GM21390 (cell line): ENCODE measurements at regions not wholly inside any gene's neighbourhood (a gene's known extent, or its start where the extent isn't known, plus 50 kb on each side); places are given as distances from the start of the nearest gene placed in this dataset.

Experiments used
- ATAC-seq: cut with Tn5 transposase; IDR thresholded peaks from one replicate; pipeline ENCODE4 v1.9.1; 2021; ENCODE audit not compliant: unreplicated experiment

DNA sequence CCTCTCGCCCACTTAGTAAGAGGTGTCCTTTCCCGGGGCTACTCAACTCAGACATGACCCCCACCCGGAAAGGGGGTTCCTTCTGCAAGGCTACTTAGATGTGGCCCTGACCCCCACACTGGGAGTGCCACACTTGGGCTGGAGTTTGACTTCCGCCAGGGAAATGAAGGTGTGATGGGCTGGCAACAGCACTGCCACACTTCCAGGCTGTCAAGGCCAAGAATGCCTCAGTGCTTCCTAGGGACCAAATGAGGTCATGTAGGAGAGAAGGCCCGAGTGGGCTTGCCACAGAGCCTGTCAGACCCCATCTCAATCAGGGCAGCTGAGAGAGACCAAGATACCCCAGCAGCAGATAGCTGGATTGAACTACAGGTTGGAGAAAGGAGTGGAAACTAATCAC lies 55.5 kb downstream of the DRD1 start:
- ATAC-seq, result no peak

DNA sequence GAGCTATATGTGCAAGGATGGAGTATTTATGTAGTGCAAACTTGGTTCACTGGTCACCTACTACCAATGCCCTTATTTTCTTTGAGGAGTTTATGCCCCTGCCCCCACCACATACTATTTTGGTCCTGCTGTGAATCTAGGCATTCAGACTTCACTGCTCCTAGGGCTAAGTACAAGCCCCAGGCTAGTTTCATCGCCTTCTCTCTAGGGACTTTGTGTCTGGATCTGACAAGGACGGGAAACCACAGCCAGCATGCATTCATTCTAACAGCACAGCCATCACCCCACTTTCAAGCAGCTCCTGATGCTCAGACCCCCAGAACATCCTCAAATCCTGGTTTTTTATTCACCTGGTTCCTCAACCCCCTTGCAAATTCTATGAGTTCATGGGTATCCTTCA lies 56.8 kb downstream of the DRD1 start:
- ATAC-seq, result no peak

DNA sequence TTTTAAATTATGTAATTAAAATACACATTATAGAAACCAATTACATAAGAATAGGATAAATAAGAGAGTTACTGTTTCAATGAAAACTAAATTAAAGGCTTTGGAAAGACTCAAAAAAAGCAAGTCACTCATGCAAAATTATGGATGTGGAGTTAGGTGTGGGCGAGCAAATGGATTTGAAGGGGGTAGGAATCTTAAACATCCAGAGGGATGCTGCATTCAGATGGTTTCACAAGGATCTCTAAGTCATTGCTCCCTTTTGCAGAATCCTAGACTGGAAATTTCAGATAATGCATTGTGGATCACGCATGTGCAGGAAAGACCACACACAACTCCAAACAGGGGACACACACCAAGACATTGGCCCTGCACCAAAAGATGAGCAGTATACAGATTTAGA lies 57.5 kb downstream of the DRD1 start:
- no peak for ATAC-seq

DNA sequence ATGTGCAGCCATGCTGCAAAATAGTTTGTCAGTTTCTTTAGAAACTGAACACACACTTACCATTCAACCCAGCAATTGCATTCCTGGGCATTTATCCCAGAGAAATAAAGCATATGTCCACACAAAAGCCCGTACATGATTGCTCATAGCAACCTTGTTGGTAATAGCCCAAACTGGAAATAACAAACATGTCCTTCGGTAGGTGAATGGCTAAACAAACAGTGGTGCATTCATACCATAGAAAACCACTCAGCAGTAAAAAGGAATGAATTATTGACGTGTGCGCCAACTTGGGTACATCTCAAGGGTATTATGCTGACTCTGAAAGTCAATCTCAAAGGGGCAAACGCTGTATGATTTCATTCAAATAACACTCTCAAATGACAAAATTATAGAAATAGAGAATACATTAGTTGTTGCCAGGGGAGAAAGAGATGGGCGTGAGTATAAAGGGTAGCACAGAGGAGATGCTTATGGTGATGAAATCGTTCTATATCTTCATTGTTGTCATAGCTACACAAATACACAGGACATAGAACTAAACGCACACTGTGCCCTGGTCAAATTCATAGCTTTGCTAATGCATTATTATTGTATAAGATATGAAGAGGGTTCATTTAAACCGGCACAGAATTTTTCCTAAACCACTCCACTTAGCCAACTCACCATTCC lies 58.2 kb downstream of the DRD1 start:
- no peak for ATAC-seq

DNA sequence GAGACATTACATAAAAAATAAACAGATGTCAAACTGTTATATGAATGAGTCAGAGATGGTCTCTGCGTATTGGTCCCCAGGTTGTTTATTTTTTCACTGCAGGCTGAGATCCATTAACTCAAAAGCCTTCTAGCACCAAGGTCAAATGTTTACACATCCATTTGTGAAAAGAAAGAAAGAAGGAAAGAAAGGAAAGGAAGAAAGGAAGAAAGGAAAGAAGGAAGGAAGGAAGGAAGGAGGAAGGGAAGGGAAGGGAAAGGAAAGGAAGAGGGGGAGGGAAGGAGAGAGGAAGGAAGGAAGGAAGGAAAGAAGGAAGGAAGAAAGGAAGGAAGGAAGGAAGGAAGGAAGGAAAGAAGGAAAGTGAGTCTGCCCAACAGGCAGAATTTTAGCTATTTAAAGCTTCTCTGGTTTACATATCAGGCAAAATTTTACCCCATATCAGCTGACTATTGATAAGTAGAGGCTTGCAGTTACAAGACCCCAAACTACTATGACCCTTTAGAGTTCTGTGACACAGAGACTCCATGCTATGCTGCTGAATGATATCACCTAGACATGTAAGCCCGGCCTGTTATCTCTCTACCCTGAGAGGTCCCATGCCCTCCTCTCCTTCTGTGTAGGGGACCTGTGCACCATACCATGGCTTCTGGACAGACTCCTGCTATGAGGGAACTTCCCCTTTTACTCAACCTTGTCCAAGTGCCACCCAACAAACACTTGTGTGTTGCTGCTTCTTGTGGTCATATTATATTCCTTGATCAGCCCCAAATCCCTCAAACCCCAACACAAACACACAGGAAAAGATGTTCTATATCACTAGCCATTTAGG lies 59.0 kb downstream of the DRD1 start:
- ATAC-seq, result no peak

DNA sequence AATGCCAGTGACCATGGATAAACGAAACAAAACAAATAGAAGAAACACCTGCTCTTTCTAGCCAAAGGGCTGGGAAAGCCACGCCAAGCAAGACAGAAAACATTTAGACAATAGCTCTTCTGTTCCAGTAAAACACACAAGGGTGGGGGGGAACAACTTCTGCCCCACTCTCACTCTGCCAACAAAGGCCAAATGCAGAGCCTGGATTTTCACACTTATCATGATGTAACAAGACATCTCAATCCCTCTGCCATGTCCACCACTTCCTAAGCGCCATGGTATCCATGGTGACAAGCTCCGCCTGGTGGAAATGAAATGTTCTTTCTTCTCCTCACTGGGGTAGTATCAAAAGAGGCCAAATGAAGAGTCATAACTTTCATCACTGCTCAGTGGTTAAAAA lies 60.6 kb downstream of the DRD1 start:
- ATAC-seq, result no peak

DNA sequence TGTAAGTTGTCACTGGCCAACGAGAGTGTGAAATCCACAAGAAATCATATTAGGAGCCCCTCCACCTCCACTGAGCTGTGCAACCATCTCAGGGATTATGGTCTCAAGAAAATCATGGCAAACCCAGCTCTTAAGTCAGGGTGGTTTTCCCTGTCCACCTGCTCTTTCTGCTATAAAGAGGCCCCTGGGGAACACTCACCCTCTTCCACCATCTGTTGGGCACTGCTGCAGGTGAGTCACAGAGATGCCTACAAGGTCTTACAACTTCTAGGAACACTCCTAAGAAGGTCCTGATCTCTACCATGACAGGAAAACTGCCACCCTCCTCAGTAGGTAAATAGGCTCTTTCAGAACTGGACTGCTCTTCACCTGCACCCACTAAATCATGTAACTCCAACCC lies 61.8 kb downstream of the DRD1 start:
- ATAC-seq, result no peak

DNA sequence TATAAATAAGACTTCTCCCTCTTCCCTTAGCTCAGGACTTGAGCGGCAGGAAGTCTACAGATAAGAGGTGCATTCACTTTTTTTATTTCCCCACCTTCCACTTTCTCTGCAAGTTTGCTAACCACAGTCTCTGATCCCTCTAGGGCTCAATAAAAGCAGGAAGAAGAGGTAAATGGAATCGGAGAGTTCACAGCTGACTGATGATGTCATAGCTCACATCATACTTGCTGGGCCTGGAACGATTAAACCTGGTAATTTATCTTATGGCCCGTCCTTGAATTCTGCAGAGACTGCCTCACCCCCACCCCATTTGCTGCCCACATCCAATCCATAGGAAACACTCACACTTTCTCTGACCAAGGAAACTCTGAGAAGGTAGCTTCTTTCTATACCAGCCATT lies 62.9 kb downstream of the DRD1 start:
- ATAC-seq, result no peak

DNA sequence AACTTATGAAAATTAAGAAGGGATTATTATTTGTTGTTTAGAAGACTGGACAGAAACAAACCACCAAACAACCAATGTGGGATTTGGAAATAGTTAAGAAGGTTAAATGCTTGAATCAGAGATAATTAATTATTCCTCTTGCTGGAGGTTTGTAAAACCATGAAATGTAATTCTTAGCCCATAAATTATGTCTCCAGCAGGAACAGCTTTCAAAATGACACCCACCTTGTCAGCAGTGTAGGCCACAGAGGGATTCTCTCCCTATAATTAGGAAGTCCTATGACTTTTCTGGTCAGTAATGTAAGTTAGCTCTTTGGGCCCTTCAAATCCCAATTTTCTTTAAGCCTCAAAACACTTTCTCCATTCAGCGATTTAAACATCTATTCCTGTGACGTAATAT lies 63.3 kb downstream of the DRD1 start:
- ATAC-seq, result no peak

DNA sequence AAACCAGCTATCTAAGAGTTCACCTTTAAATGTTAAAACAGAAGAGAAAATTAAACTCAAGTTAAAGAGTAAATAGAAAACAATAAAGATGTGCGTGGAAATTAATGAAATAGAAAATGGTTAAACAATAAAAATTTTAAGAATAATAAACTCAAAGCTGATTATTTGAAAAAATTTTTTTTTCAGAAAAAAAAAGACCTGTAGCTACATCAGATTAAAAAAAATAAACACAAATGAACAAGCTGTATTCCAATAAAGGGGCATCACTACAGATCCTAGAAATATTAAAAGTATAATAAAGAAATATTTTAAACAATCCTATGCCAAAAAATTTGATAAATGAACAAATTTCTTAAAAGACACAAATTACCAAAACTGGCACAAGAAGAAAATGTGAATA lies 64.1 kb downstream of the DRD1 start:
- ATAC-seq, result no peak

DNA sequence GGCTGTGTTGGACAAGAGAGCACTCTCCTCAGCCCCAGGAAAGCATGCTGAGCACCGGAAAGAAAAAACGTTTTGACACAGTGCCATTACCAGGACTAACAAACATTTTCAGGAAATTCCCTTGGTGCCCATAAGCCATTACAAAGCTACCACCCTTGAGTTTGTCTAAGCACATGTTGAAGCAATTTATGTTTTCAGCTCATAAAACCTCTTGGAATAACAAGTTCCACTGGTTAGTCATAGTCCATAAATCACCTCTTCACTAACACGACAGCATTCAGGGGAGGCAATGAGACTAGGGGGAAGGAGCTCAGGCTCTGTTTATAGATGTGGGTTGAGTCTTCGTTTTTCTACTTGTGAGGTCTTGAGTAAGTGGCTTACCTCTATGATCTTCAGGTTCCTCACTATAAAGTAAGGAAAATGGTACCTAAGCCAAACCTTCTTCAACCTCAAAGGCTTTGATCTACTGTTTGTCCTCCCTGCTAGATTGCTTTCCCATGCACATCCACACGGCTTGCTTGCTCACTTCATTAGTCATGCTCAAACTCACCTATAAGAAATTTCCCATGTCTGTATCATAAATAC lies 65.4 kb downstream of the DRD1 start:
- ATAC-seq, result no peak

DNA sequence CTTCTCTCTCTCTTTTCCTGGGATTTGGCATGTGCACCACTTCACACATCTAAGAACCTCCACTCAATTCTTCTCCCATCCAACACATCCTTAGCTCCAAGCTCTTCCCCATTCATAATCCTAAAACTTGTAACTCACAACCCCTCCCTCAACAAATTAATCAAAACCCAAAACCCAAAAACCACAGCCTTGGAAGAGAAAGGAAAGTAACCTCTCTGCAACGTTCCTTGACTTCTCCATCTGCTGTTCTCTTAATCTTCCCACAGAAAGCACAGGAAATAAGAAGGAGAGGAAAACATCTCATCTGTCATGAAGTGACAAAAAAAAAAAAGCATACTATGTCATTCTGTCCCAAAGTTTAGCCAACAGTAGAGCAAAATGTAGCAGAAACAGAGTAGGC lies 66.2 kb downstream of the DRD1 start:
- no peak for ATAC-seq

DNA sequence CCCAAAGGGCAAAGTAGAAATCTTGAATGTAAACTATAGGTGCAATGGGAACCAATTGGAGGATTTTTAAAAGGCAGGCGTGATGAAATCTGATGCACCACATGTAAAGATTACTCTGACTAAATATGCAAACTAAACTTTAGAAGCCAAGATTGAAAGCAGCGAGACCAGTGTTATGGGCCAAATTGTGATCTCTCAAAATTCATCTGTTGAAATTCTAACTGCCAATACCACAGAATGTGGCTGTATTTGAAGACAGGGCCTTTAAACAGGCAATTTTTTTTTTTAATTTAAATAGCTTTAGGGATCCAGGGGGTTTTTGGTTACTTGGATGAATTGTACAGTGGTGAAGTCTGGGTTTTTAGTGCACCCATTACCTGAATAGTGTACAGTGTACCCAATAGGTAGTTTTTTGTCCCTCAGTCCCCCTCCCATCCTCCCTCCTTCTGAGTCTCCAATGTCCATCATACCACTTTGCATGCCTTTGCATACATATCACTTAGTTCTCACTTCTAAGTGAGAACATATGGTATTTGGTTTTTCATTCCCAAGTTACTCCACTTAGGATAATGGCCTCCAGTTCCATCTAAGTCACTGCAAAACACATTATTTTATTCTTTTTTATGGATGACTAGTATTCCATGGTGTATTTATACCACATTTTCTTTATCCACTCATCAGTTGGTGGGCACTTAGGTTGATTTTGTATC lies 69.7 kb downstream of the DRD1 start:
- ATAC-seq, result no peak

DNA sequence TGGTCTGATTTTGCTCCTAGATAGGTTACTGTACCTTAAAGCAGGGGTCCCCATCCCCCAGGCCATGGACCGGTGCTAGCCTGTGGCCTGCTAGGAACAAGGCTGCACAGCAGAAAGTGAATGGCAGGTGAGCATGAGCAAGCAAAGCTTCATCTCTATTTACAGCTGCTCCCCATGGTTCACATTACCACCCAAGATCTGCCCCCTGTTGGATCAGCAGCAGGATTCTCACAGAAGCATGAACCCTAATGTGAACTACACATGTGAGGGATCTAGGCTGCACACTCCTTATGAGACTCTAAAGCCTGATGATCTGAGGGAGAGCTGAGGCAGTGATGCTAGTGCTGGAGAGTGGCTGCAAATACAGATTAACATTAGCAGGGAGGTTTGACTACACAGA lies 78.1 kb downstream of the DRD1 start:
- no peak for ATAC-seq

DNA sequence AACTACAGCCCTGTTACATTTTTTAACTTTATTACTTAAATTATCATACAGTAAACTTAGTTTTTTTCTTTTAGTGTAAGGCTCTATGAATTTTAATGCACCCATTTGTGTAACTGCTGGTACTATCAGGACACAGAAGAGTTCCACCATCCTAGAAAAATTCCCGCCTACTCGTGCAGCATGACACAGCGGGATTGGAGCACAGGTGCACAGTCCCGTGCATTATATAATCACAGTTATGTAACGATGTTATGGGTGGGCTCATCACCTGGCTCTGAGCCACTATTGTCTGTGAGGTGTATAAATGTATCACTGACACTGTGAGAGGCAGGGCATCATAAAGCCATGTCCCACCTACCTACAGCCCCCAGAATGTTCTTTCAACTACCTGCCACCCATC lies 80.7 kb downstream of the DRD1 start:
- ATAC-seq, result no peak

DNA sequence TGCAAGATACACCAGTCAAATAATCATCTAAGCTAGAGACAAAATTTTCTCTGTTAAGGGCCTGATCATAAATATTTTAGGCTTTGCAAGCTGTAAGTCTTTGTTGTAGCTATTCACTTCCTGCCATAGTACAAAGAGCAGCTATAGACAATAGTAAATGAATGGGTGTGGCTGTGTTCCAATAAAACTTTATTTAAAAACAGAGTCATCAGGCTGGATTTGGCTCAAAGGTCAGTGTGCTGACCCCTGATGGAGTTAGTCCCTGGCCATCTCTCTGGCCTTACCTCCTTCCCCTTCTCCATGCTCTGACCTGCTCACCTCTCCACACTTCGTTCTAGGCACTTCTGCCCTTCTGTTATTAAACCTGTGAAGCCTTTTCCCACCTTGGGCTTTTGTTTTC lies 86.0 kb downstream of the DRD1 start:
- ATAC-seq, result no peak

DNA sequence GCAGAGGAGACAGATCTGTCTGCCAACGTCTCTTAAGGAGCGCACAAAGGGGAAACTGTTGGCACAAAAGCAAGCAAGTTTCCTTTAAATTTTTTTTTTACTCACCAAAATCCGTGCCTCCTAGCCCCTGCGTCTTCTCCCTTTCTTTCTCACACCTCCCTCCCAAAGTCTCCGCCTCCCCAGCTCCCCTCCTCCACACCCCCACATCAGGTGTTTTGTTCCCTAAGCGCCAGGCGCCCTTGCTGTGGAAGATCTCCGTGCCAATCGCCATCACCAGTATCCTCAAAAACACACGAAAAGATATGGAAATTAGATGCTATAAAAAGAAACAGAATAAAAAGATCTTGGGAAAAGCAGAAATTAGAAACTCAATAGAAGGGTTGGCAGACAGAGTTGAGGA lies 87.6 kb downstream of the DRD1 start:
- ATAC-seq, result no peak

DNA sequence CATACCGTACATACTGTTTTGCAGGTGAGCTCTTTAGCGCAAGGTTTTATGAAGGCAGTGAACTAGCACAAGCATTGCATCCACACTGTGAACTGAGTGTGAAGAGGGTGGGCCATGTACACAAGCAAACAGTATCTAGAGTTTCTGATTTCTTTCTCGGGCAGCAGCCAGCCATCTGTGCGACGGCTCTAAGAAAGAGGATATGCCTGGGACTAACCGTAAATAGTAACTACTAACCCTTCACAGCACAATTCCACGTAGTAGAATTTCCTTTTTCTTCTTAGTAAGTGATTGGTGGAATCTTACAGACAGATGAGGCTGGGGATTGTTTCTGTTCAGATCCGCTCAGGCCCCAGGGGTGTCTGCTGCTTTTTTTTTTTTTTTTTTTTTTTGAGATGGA lies 89.0 kb downstream of the DRD1 start:
- ATAC-seq, result no peak

DNA sequence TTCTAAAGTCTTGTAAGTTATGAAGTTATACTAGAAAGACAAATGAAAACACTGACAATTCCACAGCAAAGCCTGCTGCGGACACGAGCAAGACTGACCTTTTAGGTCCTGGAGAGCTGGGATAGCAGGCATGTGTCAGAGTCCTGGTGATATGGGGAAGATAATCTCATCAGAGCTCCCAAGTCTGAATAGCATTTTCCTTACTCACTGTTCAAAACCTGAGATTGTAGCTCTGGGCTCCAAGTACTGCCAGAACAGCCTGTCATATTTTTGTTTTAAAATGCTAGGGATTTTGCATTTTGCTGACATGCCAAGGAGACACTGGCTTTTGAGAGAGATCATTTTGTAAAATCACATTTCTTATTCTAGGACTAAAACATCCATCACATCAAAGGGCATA lies 90.1 kb downstream of the DRD1 start:
- no peak for ATAC-seq

DNA sequence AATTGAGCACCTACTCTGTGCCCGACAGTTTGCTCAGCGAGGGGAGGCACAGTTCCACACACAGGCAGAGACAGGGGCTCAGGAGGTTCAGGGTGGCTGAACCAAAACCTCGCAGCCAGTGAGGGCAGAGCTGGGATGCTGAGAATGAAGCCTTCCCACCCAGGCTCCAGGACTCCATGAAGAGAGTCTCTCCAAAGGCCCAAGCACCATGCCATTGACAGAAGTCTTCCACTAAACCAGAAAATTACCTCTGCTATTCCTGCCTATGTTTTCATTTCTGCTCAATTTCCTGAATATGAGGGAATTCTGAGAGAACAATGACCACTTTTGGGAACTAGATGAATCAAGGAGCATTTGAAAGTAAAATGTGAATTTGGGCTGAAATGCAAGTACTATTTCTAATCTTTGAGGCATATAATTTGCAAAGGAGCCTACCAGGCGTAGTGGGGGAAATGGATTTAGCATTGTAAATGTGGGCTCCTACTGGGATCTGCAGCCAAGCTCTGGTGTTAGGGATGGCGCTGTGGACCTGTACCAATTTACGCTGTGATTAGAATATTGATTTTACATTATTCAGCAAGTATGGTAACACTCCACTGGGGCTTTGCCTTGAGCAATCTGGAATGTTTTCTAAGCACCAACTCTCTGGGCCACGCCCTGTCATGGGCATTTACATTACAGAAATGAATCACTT lies 91.9 kb downstream of the DRD1 start:
- no peak for ATAC-seq

DNA sequence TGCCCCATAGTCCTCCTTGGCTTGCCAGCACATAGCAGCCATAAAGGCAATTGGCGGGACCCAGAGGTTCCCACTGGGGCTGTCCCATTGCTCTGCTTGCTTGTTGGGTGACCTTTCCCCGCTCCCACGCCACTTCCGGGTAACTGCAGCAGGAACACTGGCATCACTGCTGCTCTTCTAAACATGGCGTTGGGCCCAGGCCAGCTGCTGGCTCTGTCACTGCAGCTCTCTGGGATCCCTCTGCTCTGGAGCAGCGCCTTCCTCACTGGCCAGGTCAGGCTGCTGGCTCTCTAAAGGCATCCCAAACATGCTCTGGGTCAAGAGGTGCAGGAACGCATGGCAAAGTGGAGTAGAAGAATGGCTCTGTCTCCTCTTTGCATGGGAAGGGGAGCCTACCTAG lies 92.9 kb downstream of the DRD1 start:
- ATAC-seq, result no peak
